ENCODE measurements at regions not wholly inside any gene's neighbourhood (a gene's known extent, or its start where the extent isn't known, plus 50 kb on each side); places are given as distances from the start of the nearest gene placed in this dataset.

- peaks cover 2% of the 10 kb centered on the region; the same call in 1 of the 2 replicates for H3K27me3 Mint-ChIP-seq (ENCODE audit: low read depth)
- Histone ChIP-seq H2BK12ac (ENCODE audit: insufficient read length, low read depth, low read length) (no peak overlapping the region), H3K23ac (ENCODE audit: insufficient read length, low read depth, low read length) (no peak overlapping the region), H2BK15ac (ENCODE audit: low read depth, low read length) (no peak overlapping the region), H3K27me3 (ENCODE audit: insufficient read depth, low read length) (no peaks in the 10 kb centered on the region), H3K79me2 (ENCODE audit: insufficient read depth, low read length) (no peaks in the 10 kb centered on the region), H2BK20ac (ENCODE audit: low read depth, low read length, poor library complexity, severe bottlenecking) (no peak overlapping the region), H3K4ac (ENCODE audit: low read depth, low read length) (no peak overlapping the region), H2BK5ac (ENCODE audit: insufficient read length, low read length) (no peak overlapping the region), H3K9me3 (ENCODE audit: control insufficient read depth, low read depth, low read length) (no peaks in the 10 kb centered on the region), H3K14ac (ENCODE audit: insufficient read depth, low read length) (no peak overlapping the region), H3T11ph (ENCODE audit: low read length) (no peak overlapping the region), H3K4me2 (ENCODE audit: insufficient read depth, insufficient read length, low read length) (no peak overlapping the region), H3K9ac (ENCODE audit: extremely low read depth, insufficient read length, low read length) (no peak overlapping the region), H3K23me2 (ENCODE audit: insufficient read length, low read depth, low read length, poor library complexity, severe bottlenecking) (no peaks in the 10 kb centered on the region), H4K8ac (replicated peaks; ENCODE audit: insufficient read length, low read depth, low read length) (no peak overlapping the region), H2BK120ac (ENCODE audit: low read depth, low read length, poor library complexity, severe bottlenecking) (no peak overlapping the region), H3K4me1 (ENCODE audit: insufficient read depth, low read length) (no peaks in the 10 kb centered on the region; the same call in 1 of the 2 replicates), H3K18ac (ENCODE audit: insufficient read length, low read depth, low read length) (no peak overlapping the region), H2AK5ac (ENCODE audit: insufficient read length, low read length) (no peak overlapping the region), H2AFZ (ENCODE audit: low read length) (no peak overlapping the region), H4K20me1 (ENCODE audit: control insufficient read depth, insufficient read depth, insufficient read length) (no peaks in the 10 kb centered on the region), H3K79me1 (ENCODE audit: insufficient read depth, low read depth, low read length, poor library complexity, severe bottlenecking) (no peaks in the 10 kb centered on the region), H3K56ac (ENCODE audit: insufficient read length, low read depth, low read length) (no peak overlapping the region), H3K27ac (ENCODE audit: insufficient read length, low read depth, low read length) (no peak overlapping the region), H4K5ac (ENCODE audit: insufficient read length, low read depth, low read length) (no peak overlapping the region), H4K91ac (ENCODE audit: insufficient read length, low read depth, low read length) (no peak overlapping the region)
- no CpG with 5 or more reads among the region's 4 CpGs for WGBS (ENCODE audit: extremely low coverage, insufficient read length, low lambda C conversion rate)
- peaks cover 19 to 21% of the 10 kb centered on the region in 2 experiments for H3K9me3 Mint-ChIP-seq
- H3K4me1 Mint-ChIP-seq, result peaks cover 14 to 18% of the 10 kb centered on the region in 2 experiments
- no peak overlapping the region for H3K4me3 Mint-ChIP-seq
- H3K27ac Mint-ChIP-seq, result no peak overlapping the region
- DNase-seq, result no peak
- TF ChIP-seq CTCF (conservative IDR thresholded peaks at IDR 0.05), result no peak
- H3K36me3 Mint-ChIP-seq (ENCODE audit: insufficient read depth in 1 of 3, low read depth in 3 of 3), result peaks cover 8 to 18% (median 11%) of the 10 kb centered on the region in 3 experiments; a peak in 5 of 7 replicates
These were observed 348.7 kb upstream of the CDH20 start for GRCh38 chr18:60984510-60984909.
